ENCODE measurements at regions not wholly inside any gene's neighbourhood (a gene's known extent, or its start where the extent isn't known, plus 50 kb on each side); places are given as distances from the start of the nearest gene placed in this dataset.
"Not testable (repeated sequence)": the region's sequence is repeated elsewhere in the genome, so short reads cannot be mapped to it uniquely, and the experiment has no call there.

DNA sequence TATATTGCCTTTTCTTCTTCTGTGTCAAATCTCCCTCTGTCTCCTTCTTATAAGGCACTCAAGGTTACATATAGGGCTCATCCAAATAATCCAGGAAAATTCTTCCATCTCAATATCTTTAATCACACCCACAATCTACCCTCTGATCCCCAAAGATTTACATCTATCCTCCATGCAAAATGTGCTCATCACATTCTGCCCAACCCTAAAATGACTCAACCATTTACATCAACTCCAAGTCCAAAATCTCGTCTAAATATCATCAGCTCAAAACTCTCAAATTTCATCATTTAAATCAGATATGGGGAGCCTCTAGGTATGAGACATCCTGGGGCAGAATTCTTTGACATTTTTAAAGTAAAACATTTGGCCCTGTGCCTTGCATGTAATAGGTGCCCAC, 1349.8 kb downstream of the SUCLG1 start:
- H3K9ac ChIP-seq (ENCODE audit: low read depth in 1 of 2, low read length in 2 of 2), result no peak overlapping the region
- no peaks in the 10 kb centered on the region for H3K9me3 ChIP-seq (ENCODE audit: control insufficient read depth in 1 of 2, low read length in 2 of 2)
- H3K27me3 ChIP-seq (ENCODE audit: control insufficient read depth in 1 of 2, insufficient read depth in 2 of 2, low read length in 2 of 2), result no peaks in the 10 kb centered on the region
- no peaks in the 10 kb centered on the region for H3K36me3 ChIP-seq (ENCODE audit: control insufficient read depth in 1 of 2, insufficient read depth in 2 of 2, low read length in 2 of 2)
- no peak overlapping the region for H3K27ac ChIP-seq (ENCODE audit: low read depth, low read length)
- no peaks in the 10 kb centered on the region for H3K4me1 ChIP-seq (ENCODE audit: control insufficient read depth in 1 of 2, insufficient read depth in 2 of 2, low read length in 2 of 2)
- H3K4me3 ChIP-seq (ENCODE audit: low read depth in 1 of 2, low read length in 2 of 2), result no peak overlapping the region

DNA sequence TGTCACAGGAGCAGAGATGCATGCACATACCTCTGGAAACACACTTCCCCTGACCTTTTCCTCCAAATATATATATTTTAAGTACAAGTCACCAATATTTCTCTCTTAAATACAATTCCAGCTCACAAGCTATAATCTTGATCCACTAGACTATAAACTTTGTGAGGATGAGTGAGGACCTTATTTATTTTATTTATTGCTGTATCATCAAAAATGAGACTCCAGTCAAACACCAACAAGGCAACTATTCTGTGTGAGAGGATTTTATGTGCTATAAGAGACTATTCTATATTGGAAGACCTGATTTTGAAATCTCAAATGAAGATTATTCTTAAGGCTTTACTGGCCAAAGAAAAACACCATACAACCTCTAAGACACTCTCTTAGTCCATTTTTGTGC, 1352.2 kb downstream of the SUCLG1 start:
- Histone ChIP-seq H3K9me3 (ENCODE audit: control insufficient read depth in 1 of 2, low read length in 2 of 2) (no peaks in the 10 kb centered on the region), H3K27me3 (ENCODE audit: control insufficient read depth in 1 of 2, insufficient read depth in 2 of 2, low read length in 2 of 2) (no peaks in the 10 kb centered on the region), H3K27ac (ENCODE audit: low read depth, low read length) (no peak overlapping the region), H3K36me3 (ENCODE audit: control insufficient read depth in 1 of 2, insufficient read depth in 2 of 2, low read length in 2 of 2) (no peaks in the 10 kb centered on the region), H3K9ac (ENCODE audit: low read depth in 1 of 2, low read length in 2 of 2) (no peak overlapping the region), H3K4me1 (ENCODE audit: control insufficient read depth in 1 of 2, insufficient read depth in 2 of 2, low read length in 2 of 2) (no peaks in the 10 kb centered on the region), H3K4me3 (ENCODE audit: low read depth in 1 of 2, low read length in 2 of 2) (no peak overlapping the region)

DNA sequence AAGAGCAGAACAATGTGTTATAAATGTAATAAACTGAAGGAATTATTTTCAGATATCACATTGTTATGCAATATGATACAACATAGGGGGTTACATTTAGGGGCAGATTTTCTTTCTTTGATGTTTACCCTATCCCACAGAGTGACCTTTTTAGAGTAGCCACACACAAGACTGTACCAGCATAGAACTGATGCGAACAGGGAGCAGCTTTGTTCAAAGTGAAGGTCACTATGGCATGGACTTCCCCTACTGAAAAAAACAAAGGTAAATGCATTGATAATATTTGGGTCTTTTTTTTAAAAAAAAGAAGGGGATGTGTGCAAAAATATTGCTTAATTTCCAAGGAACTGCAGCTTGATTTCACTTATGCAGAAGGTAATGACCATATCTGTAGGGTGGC, 1354.9 kb downstream of the SUCLG1 start:
- Histone ChIP-seq H3K9me3 (ENCODE audit: control insufficient read depth in 1 of 2, low read length in 2 of 2) (no peaks in the 10 kb centered on the region), H3K27me3 (ENCODE audit: control insufficient read depth in 1 of 2, insufficient read depth in 2 of 2, low read length in 2 of 2) (no peaks in the 10 kb centered on the region), H3K4me3 (ENCODE audit: low read depth in 1 of 2, low read length in 2 of 2) (no peak overlapping the region), H3K9ac (ENCODE audit: low read depth in 1 of 2, low read length in 2 of 2) (no peak overlapping the region), H3K36me3 (ENCODE audit: control insufficient read depth in 1 of 2, insufficient read depth in 2 of 2, low read length in 2 of 2) (no peaks in the 10 kb centered on the region), H3K27ac (ENCODE audit: low read depth, low read length) (no peak overlapping the region), H3K4me1 (ENCODE audit: control insufficient read depth in 1 of 2, insufficient read depth in 2 of 2, low read length in 2 of 2) (no peaks in the 10 kb centered on the region)

DNA sequence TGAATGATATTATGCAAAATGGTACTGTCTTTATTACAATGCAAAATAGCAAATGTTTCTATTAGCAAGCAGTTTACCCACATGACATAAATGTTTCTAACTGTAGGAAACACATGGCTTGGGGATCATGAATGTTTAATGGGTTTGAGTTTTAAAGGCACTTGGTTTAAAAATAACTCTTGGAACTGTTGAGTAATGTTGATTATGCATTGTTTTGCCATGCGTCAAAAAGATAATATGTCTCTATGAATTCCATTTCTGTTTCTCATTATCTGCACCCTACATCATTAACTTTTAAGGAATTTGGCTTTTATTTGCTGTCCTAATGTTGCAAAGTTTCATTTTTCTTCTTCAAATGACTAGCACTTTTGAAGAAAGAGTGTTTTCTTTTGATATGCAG, 1355.5 kb downstream of the SUCLG1 start:
- Histone ChIP-seq H3K27ac (ENCODE audit: low read depth, low read length) (no peak overlapping the region), H3K4me3 (ENCODE audit: low read depth in 1 of 2, low read length in 2 of 2) (no peak overlapping the region), H3K36me3 (ENCODE audit: control insufficient read depth in 1 of 2, insufficient read depth in 2 of 2, low read length in 2 of 2) (no peaks in the 10 kb centered on the region), H3K9me3 (ENCODE audit: control insufficient read depth in 1 of 2, low read length in 2 of 2) (no peaks in the 10 kb centered on the region), H3K27me3 (ENCODE audit: control insufficient read depth in 1 of 2, insufficient read depth in 2 of 2, low read length in 2 of 2) (no peaks in the 10 kb centered on the region), H3K4me1 (ENCODE audit: control insufficient read depth in 1 of 2, insufficient read depth in 2 of 2, low read length in 2 of 2) (no peaks in the 10 kb centered on the region), H3K9ac (ENCODE audit: low read depth in 1 of 2, low read length in 2 of 2) (no peak overlapping the region)

DNA sequence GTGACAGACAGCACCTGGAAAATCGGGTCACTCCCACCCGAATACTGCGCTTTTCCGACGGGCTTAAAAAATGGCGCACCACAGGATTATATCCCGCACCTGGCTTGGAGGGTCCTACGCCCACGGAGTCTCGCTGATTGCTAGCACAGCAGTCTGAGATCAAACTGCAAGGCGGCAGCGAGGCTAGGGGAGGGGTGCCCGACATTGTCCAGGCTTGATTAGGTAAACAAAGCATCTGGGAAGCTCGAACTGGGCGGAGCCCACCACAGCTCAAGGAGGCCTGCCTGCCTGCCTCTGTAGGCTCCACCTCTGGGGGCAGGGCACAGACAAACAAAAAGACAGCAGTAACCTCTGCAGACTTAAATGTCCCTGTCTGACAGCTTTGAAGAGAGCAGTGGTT, 1370.0 kb downstream of the SUCLG1 start:
- H3K4me3 ChIP-seq (ENCODE audit: low read depth in 1 of 2, low read length in 2 of 2); H3K36me3 ChIP-seq (ENCODE audit: control insufficient read depth in 1 of 2, insufficient read depth in 2 of 2, low read length in 2 of 2); H3K9me3 ChIP-seq (ENCODE audit: control insufficient read depth in 1 of 2, low read length in 2 of 2); H3K9ac ChIP-seq (ENCODE audit: low read depth in 1 of 2, low read length in 2 of 2); H3K27me3 ChIP-seq (ENCODE audit: control insufficient read depth in 1 of 2, insufficient read depth in 2 of 2, low read length in 2 of 2); H3K27ac ChIP-seq (ENCODE audit: low read depth, low read length); H3K4me1 ChIP-seq (ENCODE audit: control insufficient read depth in 1 of 2, insufficient read depth in 2 of 2, low read length in 2 of 2): not testable (repeated sequence)

DNA sequence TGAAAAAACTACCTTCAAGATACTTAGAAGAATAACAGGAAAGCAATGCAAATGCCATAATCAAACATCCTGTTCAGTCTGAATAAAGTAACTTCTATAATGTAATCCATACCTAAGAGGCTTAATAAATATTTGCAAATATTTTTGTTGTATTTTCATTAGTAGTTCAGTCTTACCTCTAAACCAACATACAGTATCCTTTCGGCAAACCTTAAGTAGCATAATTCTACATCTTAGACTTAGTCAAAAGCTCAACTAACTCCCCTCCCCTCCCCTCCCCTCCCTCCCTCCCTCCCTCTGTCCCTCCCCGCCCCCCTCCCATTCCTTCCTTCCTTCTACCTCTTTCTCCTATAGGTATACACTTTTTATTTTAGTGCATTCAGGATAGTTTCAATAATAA, 1373.2 kb downstream of the SUCLG1 start:
- Histone ChIP-seq H3K4me1 (ENCODE audit: control insufficient read depth in 1 of 2, insufficient read depth in 2 of 2, low read length in 2 of 2) (no peaks in the 10 kb centered on the region), H3K9me3 (ENCODE audit: control insufficient read depth in 1 of 2, low read length in 2 of 2) (no peaks in the 10 kb centered on the region), H3K9ac (ENCODE audit: low read depth in 1 of 2, low read length in 2 of 2) (no peak overlapping the region), H3K27ac (ENCODE audit: low read depth, low read length) (no peak overlapping the region), H3K27me3 (ENCODE audit: control insufficient read depth in 1 of 2, insufficient read depth in 2 of 2, low read length in 2 of 2) (no peaks in the 10 kb centered on the region), H3K4me3 (ENCODE audit: low read depth in 1 of 2, low read length in 2 of 2) (no peak overlapping the region), H3K36me3 (ENCODE audit: control insufficient read depth in 1 of 2, insufficient read depth in 2 of 2, low read length in 2 of 2) (no peaks in the 10 kb centered on the region)

- Histone ChIP-seq H3K27me3 (ENCODE audit: control insufficient read depth in 1 of 2, insufficient read depth in 2 of 2, low read length in 2 of 2) (no peaks in the 10 kb centered on the region), H3K36me3 (ENCODE audit: control insufficient read depth in 1 of 2, insufficient read depth in 2 of 2, low read length in 2 of 2) (no peaks in the 10 kb centered on the region), H3K27ac (ENCODE audit: low read depth, low read length) (no peak overlapping the region), H3K4me1 (ENCODE audit: control insufficient read depth in 1 of 2, insufficient read depth in 2 of 2, low read length in 2 of 2) (no peaks in the 10 kb centered on the region), H3K4me3 (ENCODE audit: low read depth in 1 of 2, low read length in 2 of 2) (no peak overlapping the region), H3K9me3 (ENCODE audit: control insufficient read depth in 1 of 2, low read length in 2 of 2) (no peaks in the 10 kb centered on the region), H3K9ac (ENCODE audit: low read depth in 1 of 2, low read length in 2 of 2) (no peak overlapping the region)
Observed at GRCh38 chr2:83081826-83082690, 1377.0 kb downstream of the SUCLG1 start.

DNA sequence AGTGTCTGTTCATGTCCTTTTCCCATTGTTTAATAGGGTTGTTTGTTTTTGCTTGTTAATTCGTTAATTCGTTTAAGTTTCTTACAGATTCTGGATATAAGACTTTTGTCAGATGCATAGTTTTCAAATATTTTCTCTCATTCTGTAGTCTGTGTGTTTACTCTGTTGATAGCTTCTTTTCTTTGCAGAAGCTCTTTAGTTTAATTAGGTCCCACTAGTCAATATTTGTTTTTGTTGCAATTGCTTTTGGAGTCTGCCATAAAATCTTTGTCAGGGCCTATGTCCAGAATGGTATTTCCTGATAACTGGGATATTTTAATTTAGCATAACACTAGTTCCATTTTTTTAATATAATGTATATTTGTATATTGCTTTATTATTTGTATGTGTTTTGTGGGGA, 1380.1 kb downstream of the SUCLG1 start:
- H3K4me1 ChIP-seq (ENCODE audit: control insufficient read depth in 1 of 2, insufficient read depth in 2 of 2, low read length in 2 of 2), result no peaks in the 10 kb centered on the region
- H3K27ac ChIP-seq (ENCODE audit: low read depth, low read length), result no peak overlapping the region
- H3K27me3 ChIP-seq (ENCODE audit: control insufficient read depth in 1 of 2, insufficient read depth in 2 of 2, low read length in 2 of 2), result no peaks in the 10 kb centered on the region
- no peaks in the 10 kb centered on the region for H3K9me3 ChIP-seq (ENCODE audit: control insufficient read depth in 1 of 2, low read length in 2 of 2)
- no peak overlapping the region for H3K4me3 ChIP-seq (ENCODE audit: low read depth in 1 of 2, low read length in 2 of 2)
- no peaks in the 10 kb centered on the region for H3K36me3 ChIP-seq (ENCODE audit: control insufficient read depth in 1 of 2, insufficient read depth in 2 of 2, low read length in 2 of 2)
- H3K9ac ChIP-seq (ENCODE audit: low read depth in 1 of 2, low read length in 2 of 2), result no peak overlapping the region

DNA sequence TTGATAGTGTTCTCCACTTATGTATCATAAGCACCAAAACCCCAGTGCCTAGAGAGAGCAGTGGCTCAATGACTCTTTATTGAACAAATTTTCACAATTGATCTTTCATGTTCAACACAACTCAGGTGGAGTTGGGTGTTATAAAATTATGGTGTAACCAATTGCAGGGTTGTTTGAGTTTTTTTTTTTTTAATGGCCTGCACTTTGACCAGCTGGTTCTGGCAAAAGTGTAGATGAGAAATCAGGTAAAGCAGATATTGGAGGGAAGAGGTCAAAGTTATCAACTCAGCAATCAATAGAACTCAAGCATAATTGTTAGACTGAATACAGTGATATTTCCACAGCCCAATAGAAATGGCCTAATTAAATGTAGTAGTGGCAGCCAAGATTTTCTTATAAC, 1386.3 kb downstream of the SUCLG1 start:
- no peak overlapping the region for H3K4me3 ChIP-seq (ENCODE audit: low read depth in 1 of 2, low read length in 2 of 2)
- no peaks in the 10 kb centered on the region for H3K27me3 ChIP-seq (ENCODE audit: control insufficient read depth in 1 of 2, insufficient read depth in 2 of 2, low read length in 2 of 2)
- H3K9ac ChIP-seq (ENCODE audit: low read depth in 1 of 2, low read length in 2 of 2), result no peak overlapping the region
- H3K27ac ChIP-seq (ENCODE audit: low read depth, low read length), result no peak overlapping the region
- peaks cover 10 to 30% of the 10 kb centered on the region in 2 donors for H3K4me1 ChIP-seq (ENCODE audit: control insufficient read depth in 1 of 2, insufficient read depth in 2 of 2, low read length in 2 of 2)
- H3K36me3 ChIP-seq (ENCODE audit: control insufficient read depth in 1 of 2, insufficient read depth in 2 of 2, low read length in 2 of 2), result no peaks in the 10 kb centered on the region
- H3K9me3 ChIP-seq (ENCODE audit: control insufficient read depth in 1 of 2, low read length in 2 of 2), result no peaks in the 10 kb centered on the region

GRCh38 chr2:83071914-83072313, 1387.2 kb downstream of the SUCLG1 start:
- H3K36me3 ChIP-seq (ENCODE audit: control insufficient read depth in 1 of 2, insufficient read depth in 2 of 2, low read length in 2 of 2), result no peaks in the 10 kb centered on the region
- no peaks in the 10 kb centered on the region for H3K27me3 ChIP-seq (ENCODE audit: control insufficient read depth in 1 of 2, insufficient read depth in 2 of 2, low read length in 2 of 2)
- peaks cover 16 to 38% of the 10 kb centered on the region in 2 donors for H3K4me1 ChIP-seq (ENCODE audit: control insufficient read depth in 1 of 2, insufficient read depth in 2 of 2, low read length in 2 of 2)
- H3K9me3 ChIP-seq (ENCODE audit: control insufficient read depth in 1 of 2, low read length in 2 of 2), result no peaks in the 10 kb centered on the region
- H3K9ac ChIP-seq (ENCODE audit: low read depth in 1 of 2, low read length in 2 of 2), result no peak overlapping the region
- H3K4me3 ChIP-seq (ENCODE audit: low read depth in 1 of 2, low read length in 2 of 2), result no peak overlapping the region
- H3K27ac ChIP-seq (ENCODE audit: low read depth, low read length), result no peak overlapping the region

Data from duodenal mucosa (tissue), 2 donors.